PC-9 (cell line): ENCODE measurements at regions not wholly inside any gene's neighbourhood (a gene's known extent, or its start where the extent isn't known, plus 50 kb on each side); places are given as distances from the start of the nearest gene placed in this dataset.

ENCODE experiments used
- CTCF ChIP-seq: fragments of 200-600 bp; sonication (generic); conservative IDR thresholded peaks from 2 replicates; pipeline ENCODE4 v1.6.1; 2017; ENCODE audit warnings: mixed run types, antibody characterized with exemption, mild to moderate bottlenecking, moderate library complexity
- EZH2 ChIP-seq: fragments of 200-600 bp; sonication (generic); IDR thresholded peaks from 2 replicates; pipeline ENCODE4 v1.8.0; 2017; ENCODE audit warnings: antibody characterized with exemption, low read depth

DNA sequence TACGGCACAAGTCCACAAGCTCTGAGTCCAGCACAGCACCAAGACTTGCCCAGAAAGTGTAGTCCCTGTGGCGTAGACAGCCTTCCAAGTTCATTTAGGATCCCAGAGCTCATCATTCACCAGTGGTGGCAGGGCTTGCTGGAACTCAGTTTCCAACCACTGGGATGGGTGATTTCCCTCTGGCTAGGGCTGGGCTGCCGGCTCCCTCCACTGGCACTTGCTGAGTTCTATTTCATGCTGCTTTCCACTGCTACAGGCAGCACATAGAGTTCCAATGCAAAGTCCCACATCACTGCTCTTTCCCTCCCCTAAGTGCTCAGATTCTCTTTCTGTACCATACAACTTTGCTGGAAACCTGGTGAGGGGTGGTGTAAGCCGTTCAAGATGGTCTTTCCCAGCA lies 510.3 kb upstream of the TMPRSS15 start:
- TF ChIP-seq EZH2 (no peak), CTCF (no peak)
